HG03095 (cell line): ENCODE measurements at regions not wholly inside any gene's neighbourhood (a gene's known extent, or its start where the extent isn't known, plus 50 kb on each side); places are given as distances from the start of the nearest gene placed in this dataset.

Source experiments
- ATAC-seq: cut with Tn5 transposase; IDR thresholded peaks from one replicate; pipeline ENCODE4 v1.9.1; 2021; ENCODE audit warnings: moderate library complexity; ENCODE audit not compliant: unreplicated experiment

- ATAC-seq, result no peak
Observed at GRCh38 chr11:122453586-122453985, 201.9 kb upstream of the UBASH3B start.

- no peak for ATAC-seq
Observed at GRCh38 chr11:122451911-122452310, 203.6 kb upstream of the UBASH3B start.

- no peak for ATAC-seq
Observed at GRCh38 chr11:122441666-122442035, 213.9 kb upstream of the UBASH3B start.

- no peak for ATAC-seq
Observed at GRCh38 chr11:122440811-122441665, 214.5 kb upstream of the UBASH3B start.

GRCh38 chr11:122439866-122440810 is 215.4 kb upstream of the UBASH3B start:
- ATAC-seq, result no peak

GRCh38 chr11:122436188-122436555 is 219.3 kb upstream of the UBASH3B start:
- no peak for ATAC-seq

- ATAC-seq, result no peak
Observed at GRCh38 chr11:122435540-122436187, 219.9 kb upstream of the UBASH3B start.

GRCh38 chr11:122434786-122435185 is 220.7 kb upstream of the UBASH3B start:
- ATAC-seq, result no peak

GRCh38 chr11:122430490-122430889 is 225.0 kb upstream of the UBASH3B start:
- no peak for ATAC-seq

GRCh38 chr11:122426073-122426472 is 229.4 kb upstream of the UBASH3B start:
- no peak for ATAC-seq

- ATAC-seq, result no peak
Observed at GRCh38 chr11:122424636-122425035, 230.9 kb upstream of the UBASH3B start.

GRCh38 chr11:122423886-122424285 is 231.6 kb upstream of the UBASH3B start:
- no peak for ATAC-seq

GRCh38 chr11:122423273-122423672 is 232.2 kb upstream of the UBASH3B start:
- ATAC-seq, result no peak

- no peak for ATAC-seq
Observed at GRCh38 chr11:122422682-122423081, 232.8 kb upstream of the UBASH3B start.

GRCh38 chr11:122421702-122422101 is 233.8 kb upstream of the UBASH3B start:
- ATAC-seq, result no peak

- no peak for ATAC-seq
Observed at GRCh38 chr11:122418032-122418431, 237.5 kb upstream of the UBASH3B start.

- no peak for ATAC-seq
Observed at GRCh38 chr11:122414406-122415018, 241.0 kb upstream of the UBASH3B start.

GRCh38 chr11:122413677-122414076 is 241.8 kb upstream of the UBASH3B start:
- no peak for ATAC-seq

- ATAC-seq, result no peak
Observed at GRCh38 chr11:122412581-122412980, 242.9 kb upstream of the UBASH3B start.

GRCh38 chr11:122406466-122406865 is 249.1 kb upstream of the UBASH3B start:
- ATAC-seq, result no peak
